Activated T-helper 17 cell treated with anti-CD3 and anti-CD28 coated beads, Interleukin-2, amount 50 U/mL, for 72 hours (primary cell): ENCODE measurements at regions not wholly inside any gene's neighbourhood (a gene's known extent, or its start where the extent isn't known, plus 50 kb on each side); places are given as distances from the start of the nearest gene placed in this dataset.

Experiments used
- ATAC-seq: fragments of 150-1000 bp; cut with Tn5 transposase; replicated peaks from 2 replicates; pipeline ENCODE4 v1.10.0; 2021; ENCODE audit warnings: mild to moderate bottlenecking, moderate library complexity
- H3K27ac Mint-ChIP-seq: one replicate; pipeline ENCODE4 v1.8.0; 2022; ENCODE audit warnings: mixed read lengths
- H3K27me3 Mint-ChIP-seq: one replicate; pipeline ENCODE4 v1.8.0; 2022; ENCODE audit warnings: mixed read lengths
- H3K36me3 Mint-ChIP-seq: one replicate; pipeline ENCODE4 v1.8.0; 2022; ENCODE audit warnings: low read depth, mild to moderate bottlenecking, mixed read lengths
- H3K4me1 Mint-ChIP-seq: one replicate; pipeline ENCODE4 v1.8.0; 2022; ENCODE audit warnings: mixed read lengths
- H3K4me3 Mint-ChIP-seq: one replicate; pipeline ENCODE4 v1.8.0; 2022; ENCODE audit warnings: mild to moderate bottlenecking, mixed read lengths
- H3K9me3 Mint-ChIP-seq: one replicate; pipeline ENCODE4 v1.8.0; 2022; ENCODE audit warnings: mixed read lengths

DNA sequence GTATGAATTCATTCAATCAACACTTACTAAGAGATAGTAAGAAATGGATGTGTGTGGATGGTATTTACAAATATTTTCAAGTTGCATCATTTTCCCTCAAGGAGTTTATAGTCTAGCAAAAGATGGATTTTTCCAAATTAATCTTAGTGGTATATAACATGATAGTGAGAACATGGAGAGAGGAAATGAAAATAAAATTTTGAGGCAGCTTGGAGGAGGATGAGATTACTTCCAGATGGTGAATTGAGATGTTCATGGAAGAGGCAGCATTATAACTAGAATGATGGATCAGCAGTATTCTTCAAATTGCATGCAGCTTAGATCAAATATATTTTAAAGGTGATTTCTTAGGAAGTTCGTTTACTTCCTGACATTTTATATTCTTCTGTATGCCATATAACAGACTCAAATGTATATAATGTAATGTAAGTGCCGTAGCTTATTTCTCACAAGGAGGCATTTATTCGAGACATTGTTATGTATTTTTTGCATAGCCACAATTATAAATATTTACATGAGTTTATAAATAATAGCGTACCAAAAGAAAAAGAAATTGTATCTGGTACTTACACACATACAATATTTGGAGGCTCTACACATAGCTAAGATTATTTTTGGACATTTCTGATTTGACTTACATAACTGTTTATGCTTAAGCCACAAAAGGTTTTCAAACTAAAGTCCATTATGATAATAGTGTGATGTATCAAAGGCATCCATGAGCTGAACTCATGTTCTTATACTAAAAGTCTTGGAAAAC is 439.4 kb downstream of the SPRY1 start:
- no peak overlapping the region for H3K4me3 Mint-ChIP-seq
- H3K27me3 Mint-ChIP-seq: peaks cover 3% of the 10 kb centered on the region
- no peaks in the 10 kb centered on the region for H3K9me3 Mint-ChIP-seq
- no peak for ATAC-seq
- H3K36me3 Mint-ChIP-seq: no peaks in the 10 kb centered on the region
- no peaks in the 10 kb centered on the region for H3K4me1 Mint-ChIP-seq
- no peak overlapping the region for H3K27ac Mint-ChIP-seq

GRCh38 chr4:123836851-123837595 is 440.4 kb downstream of the SPRY1 start:
- Mint-ChIP-seq H3K4me3 (no peak overlapping the region), H3K36me3 (no peaks in the 10 kb centered on the region), H3K27me3 (peaks cover 5% of the 10 kb centered on the region), H3K9me3 (no peaks in the 10 kb centered on the region), H3K27ac (no peak overlapping the region), H3K4me1 (no peaks in the 10 kb centered on the region)
- ATAC-seq: no peak

GRCh38 chr4:123838474-123838873 is 441.9 kb downstream of the SPRY1 start:
- no peak for ATAC-seq
- Mint-ChIP-seq H3K4me1 (no peaks in the 10 kb centered on the region), H3K27ac (no peak overlapping the region), H3K27me3 (peaks cover 5% of the 10 kb centered on the region), H3K36me3 (no peaks in the 10 kb centered on the region), H3K4me3 (no peak overlapping the region), H3K9me3 (no peaks in the 10 kb centered on the region)

DNA sequence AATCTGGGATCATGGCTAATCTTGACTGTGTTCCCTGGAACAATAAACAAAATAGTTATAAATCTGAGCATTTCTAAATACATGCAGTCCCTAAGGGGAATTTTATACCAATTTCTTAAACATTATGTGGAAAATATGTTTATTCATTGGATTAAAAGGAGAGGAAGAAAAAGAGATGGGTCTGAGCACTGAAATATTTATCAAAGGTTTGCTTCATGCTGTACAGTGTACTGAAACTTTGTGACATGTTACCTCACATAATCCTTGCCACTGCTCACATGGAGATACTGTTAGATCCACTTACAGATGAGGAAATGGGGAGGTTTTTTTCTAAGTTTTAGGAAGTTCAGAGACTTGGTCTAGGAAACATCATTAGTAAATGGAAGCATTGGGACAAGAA is 443.6 kb downstream of the SPRY1 start:
- ATAC-seq: no peak
- H3K4me1 Mint-ChIP-seq: no peaks in the 10 kb centered on the region
- no peak overlapping the region for H3K4me3 Mint-ChIP-seq
- H3K36me3 Mint-ChIP-seq: no peaks in the 10 kb centered on the region
- H3K27me3 Mint-ChIP-seq: peaks cover 12% of the 10 kb centered on the region
- H3K27ac Mint-ChIP-seq: no peak overlapping the region
- no peaks in the 10 kb centered on the region for H3K9me3 Mint-ChIP-seq

- Mint-ChIP-seq H3K4me3 (no peak overlapping the region), H3K36me3 (no peaks in the 10 kb centered on the region), H3K27ac (no peak overlapping the region), H3K27me3 (peaks cover 12% of the 10 kb centered on the region), H3K4me1 (no peaks in the 10 kb centered on the region), H3K9me3 (no peaks in the 10 kb centered on the region)
- no peak for ATAC-seq
Measured at GRCh38 chr4:123841447-123842121, 445.0 kb downstream of the SPRY1 start.

DNA sequence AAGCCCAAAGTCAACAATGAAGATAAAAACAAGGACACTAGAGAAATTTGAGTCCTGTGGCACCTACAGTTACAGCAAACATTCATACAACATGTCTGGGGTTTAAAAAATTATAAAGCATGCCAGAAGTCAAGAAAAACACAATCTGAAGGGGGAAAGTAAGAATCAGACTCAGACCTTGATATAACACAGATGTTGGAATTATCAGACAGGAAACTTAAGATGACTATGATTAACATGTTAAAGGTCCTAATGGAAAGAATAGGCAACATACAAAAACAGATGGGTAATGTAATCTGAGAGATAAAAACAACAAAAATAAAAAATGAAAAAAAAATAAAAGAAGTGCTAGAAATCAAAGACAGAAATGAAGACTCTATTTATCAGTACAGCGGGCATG is 446.5 kb downstream of the SPRY1 start:
- Mint-ChIP-seq H3K36me3 (no peaks in the 10 kb centered on the region), H3K4me3 (no peak overlapping the region), H3K27me3 (peaks cover 12% of the 10 kb centered on the region), H3K9me3 (no peaks in the 10 kb centered on the region), H3K27ac (no peak overlapping the region), H3K4me1 (no peaks in the 10 kb centered on the region)
- no peak for ATAC-seq

DNA sequence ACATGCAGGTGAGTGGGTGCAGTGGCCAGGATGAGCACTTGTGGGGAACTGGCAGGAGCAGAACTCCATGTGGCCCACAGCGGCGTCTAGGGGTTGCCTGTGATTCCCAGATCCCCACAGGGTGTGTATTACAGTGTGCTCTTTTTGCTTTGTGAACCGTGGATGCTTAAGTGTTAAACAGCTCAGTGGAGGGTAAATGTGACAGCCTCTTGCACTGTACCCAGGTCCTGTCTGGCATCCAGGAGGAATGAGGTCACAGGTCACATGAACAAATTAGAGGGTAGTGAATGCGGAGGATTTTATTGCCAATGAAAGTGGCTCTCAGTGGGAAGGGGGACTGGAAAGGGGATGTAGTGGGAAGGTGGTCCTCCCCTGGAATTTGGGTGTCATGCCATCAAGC is 447.8 kb downstream of the SPRY1 start:
- no peaks in the 10 kb centered on the region for H3K9me3 Mint-ChIP-seq
- no peak for ATAC-seq
- H3K27me3 Mint-ChIP-seq: peaks cover 12% of the 10 kb centered on the region
- H3K4me3 Mint-ChIP-seq: no peak overlapping the region
- H3K4me1 Mint-ChIP-seq: no peaks in the 10 kb centered on the region
- H3K27ac Mint-ChIP-seq: no peak overlapping the region
- no peaks in the 10 kb centered on the region for H3K36me3 Mint-ChIP-seq

GRCh38 chr4:123846092-123846491 is 449.5 kb downstream of the SPRY1 start:
- Mint-ChIP-seq H3K4me3 (no peak overlapping the region), H3K27ac (no peak overlapping the region), H3K4me1 (no peaks in the 10 kb centered on the region), H3K9me3 (no peaks in the 10 kb centered on the region), H3K36me3 (no peaks in the 10 kb centered on the region), H3K27me3 (peaks cover 9% of the 10 kb centered on the region)
- ATAC-seq: no peak

GRCh38 chr4:123846561-123846960 is 450.0 kb downstream of the SPRY1 start:
- no peak overlapping the region for H3K27ac Mint-ChIP-seq
- peaks cover 7% of the 10 kb centered on the region for H3K27me3 Mint-ChIP-seq
- ATAC-seq: no peak
- no peak overlapping the region for H3K4me3 Mint-ChIP-seq
- H3K36me3 Mint-ChIP-seq: no peaks in the 10 kb centered on the region
- no peaks in the 10 kb centered on the region for H3K9me3 Mint-ChIP-seq
- H3K4me1 Mint-ChIP-seq: no peaks in the 10 kb centered on the region

GRCh38 chr4:123848606-123849005 is 452.0 kb downstream of the SPRY1 start:
- no peak overlapping the region for H3K4me3 Mint-ChIP-seq

GRCh38 chr4:123849495-123849894 is 452.9 kb downstream of the SPRY1 start:
- Mint-ChIP-seq H3K27ac (no peak overlapping the region), H3K4me1 (no peaks in the 10 kb centered on the region), H3K4me3 (no peak overlapping the region), H3K27me3 (peaks cover under 1% of the 10 kb centered on the region), H3K36me3 (no peaks in the 10 kb centered on the region), H3K9me3 (no peaks in the 10 kb centered on the region)
- ATAC-seq: no peak

More at GRCh38 chr4:123848606-123849005, 452.0 kb downstream of the SPRY1 start:
- H3K36me3 Mint-ChIP-seq: no peaks in the 10 kb centered on the region
- no peaks in the 10 kb centered on the region for H3K4me1 Mint-ChIP-seq
- H3K27me3 Mint-ChIP-seq: peaks cover 6% of the 10 kb centered on the region
- H3K27ac Mint-ChIP-seq: no peak overlapping the region
- no peak for ATAC-seq
- no peaks in the 10 kb centered on the region for H3K9me3 Mint-ChIP-seq

- Mint-ChIP-seq H3K36me3 (no peaks in the 10 kb centered on the region), H3K4me3 (no peak overlapping the region), H3K27me3 (no peaks in the 10 kb centered on the region), H3K27ac (no peak overlapping the region), H3K4me1 (no peaks in the 10 kb centered on the region), H3K9me3 (no peaks in the 10 kb centered on the region)
- no peak for ATAC-seq
Measured at GRCh38 chr4:123851521-123851920, 454.9 kb downstream of the SPRY1 start.

DNA sequence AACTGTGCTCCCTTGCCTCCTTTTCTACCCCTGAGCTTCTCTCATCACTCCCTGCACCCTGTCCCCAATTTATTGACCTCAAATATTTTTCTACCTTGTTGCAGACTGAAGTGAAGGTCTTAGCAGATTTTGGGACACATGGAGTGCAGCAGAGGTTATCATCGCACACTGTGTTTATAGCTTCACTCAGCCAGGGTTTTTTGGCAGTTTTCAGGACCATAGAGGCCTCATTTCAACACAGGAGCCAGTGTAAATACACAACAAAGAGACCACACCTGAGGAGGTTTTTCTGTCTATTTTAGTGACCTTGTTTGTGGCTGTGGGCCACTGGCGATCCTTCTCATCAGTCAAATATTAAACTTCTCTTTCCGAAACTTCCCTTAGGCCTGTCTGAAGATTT is 457.1 kb downstream of the SPRY1 start:
- no peaks in the 10 kb centered on the region for H3K4me1 Mint-ChIP-seq
- H3K27ac Mint-ChIP-seq: no peak overlapping the region
- H3K9me3 Mint-ChIP-seq: no peaks in the 10 kb centered on the region
- H3K27me3 Mint-ChIP-seq: peaks cover 3% of the 10 kb centered on the region
- no peaks in the 10 kb centered on the region for H3K36me3 Mint-ChIP-seq
- no peak overlapping the region for H3K4me3 Mint-ChIP-seq
- no peak for ATAC-seq

DNA sequence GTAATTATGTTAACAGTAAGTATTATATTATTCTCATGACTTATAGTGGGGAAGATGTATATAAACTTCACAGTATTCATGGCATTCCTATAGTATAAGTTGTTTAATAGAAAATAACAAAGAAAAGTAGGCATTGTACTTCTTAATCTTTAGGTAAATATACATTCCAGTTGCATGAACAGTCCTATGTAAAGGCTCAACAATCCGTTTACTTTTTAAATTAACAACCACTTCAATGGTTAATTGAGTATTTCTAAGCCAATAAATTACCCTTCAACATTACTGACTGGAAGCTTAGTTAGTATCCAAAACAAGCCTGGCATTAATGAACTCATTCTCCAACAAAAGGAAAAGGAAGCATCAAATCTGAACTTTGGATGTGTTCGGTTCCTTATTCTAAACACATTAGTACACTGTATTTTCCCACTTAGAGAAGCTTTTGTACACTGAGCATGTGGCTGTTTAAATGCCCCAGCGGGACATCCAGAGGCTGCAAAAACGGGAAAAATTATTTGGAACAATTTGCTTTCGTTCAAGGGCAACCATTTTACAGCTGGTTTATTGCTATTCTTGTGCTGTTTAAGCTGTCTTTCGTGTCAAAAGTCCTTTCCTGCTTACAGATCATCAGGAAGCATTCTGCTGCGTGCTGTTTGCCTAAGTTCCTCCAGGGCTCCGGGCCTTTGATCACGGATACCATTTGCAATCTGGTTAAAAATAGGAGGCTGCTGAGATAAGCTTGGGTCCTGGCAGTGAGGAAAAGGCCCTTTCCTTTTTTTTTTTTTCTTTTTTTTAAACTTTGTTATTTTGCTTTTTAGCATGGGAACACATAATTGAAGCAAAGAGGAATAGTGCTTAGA is 460.3 kb downstream of the SPRY1 start:
- Mint-ChIP-seq H3K36me3 (no peaks in the 10 kb centered on the region), H3K27ac (no peak overlapping the region), H3K27me3 (peaks cover 3% of the 10 kb centered on the region), H3K4me3 (no peak overlapping the region), H3K4me1 (no peaks in the 10 kb centered on the region), H3K9me3 (no peaks in the 10 kb centered on the region)
- ATAC-seq: no peak
